GM08714 (cell line): ENCODE measurements at regions not wholly inside any gene's neighbourhood (a gene's known extent, or its start where the extent isn't known, plus 50 kb on each side); places are given as distances from the start of the nearest gene placed in this dataset.

Experiments used
- H3K4me3 ChIP-seq: fragments of 200-500 bp; sonication (Bioruptor generic); 2 replicates; pipeline ENCODE4 v1.5.1; 2014; ENCODE audit warnings: mild to moderate bottlenecking, low read length, inconsistent platforms
- ZNF274 ChIP-seq: IDR thresholded peaks from 2 replicates; pipeline ENCODE4 v1.6.1; 2012; ENCODE audit warnings: mild to moderate bottlenecking, low read depth, low read length

DNA sequence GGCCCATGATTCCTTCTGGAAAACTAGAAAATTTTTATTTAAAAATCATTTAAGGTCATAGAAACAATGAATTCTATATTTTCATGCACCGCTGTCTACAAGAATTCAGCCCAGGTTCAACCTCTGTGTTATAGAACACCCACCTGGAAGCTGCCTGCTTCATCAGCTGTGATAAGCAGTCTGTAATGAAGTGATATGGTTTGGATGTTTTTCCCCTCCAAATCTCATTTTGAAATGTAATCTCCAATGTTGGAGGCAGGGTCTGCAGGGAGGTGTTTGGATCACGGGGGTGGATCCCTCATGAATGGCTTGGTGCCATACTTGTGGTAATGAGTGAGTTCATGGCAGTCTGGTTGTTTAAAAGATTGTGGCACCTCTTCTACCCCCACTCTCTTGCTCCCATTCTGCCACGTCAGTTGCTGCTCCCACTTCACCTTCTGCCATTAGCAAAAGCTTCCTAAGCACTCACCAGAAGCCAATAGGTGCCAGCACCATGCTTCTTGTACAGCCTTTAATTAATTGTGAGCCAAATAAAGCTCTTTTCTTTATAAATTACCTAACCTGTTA is 55.6 kb downstream of the MRPL32 start:
- no peak overlapping the region for H3K4me3 ChIP-seq
- TF ChIP-seq ZNF274: no peak

DNA sequence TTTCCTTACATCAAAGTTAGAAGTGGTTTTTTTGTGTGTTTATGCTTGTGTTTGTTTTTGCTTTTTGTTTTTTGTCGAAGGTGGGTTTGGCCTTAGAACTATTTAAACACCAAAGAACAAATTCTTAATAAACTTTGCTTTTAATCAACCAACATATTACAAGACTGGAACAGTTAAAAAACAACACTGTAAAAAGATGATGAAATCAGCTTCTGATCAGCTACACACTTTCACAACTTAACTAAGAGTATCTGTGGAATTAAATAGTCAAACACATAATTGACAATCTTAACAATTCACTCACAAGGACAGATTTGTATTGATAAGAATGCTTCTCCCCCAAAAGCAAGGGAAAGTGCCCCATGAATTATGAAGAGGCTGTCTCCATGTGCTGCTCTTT is 58.8 kb downstream of the MRPL32 start:
- TF ChIP-seq ZNF274: no peak
- H3K4me3 ChIP-seq: no peak overlapping the region

DNA sequence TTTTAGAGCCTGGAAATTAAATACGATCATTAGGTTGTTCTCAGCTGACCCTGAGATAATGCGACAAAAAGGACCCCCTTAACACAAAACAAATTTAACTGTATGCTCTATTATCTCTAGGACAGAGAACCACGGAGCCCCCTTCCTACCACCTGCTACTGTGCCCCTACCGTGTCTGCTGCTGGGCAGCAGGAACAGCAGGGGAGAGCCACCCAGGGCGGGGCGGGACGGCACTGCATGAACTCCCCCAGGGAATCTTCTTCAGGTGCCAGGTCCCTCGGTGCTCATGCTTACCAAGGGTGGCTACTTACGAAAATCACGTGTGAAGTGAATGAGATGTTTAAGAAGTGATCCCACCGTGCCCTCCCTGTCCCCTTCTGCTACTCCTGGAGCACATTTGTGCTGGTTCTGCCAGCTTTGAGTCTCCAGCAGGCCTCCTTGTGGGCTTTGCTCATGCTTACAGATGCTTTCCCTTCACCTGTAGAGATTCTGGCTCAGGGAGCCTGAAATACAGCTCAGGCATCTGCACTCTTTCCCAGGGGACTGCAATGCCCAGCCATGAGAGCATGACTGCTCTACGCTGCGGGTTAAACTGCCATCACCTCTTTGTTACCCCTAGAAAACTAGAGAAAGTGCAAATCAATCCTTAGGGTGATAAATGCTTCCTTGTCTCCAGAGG is 59.9 kb downstream of the MRPL32 start:
- TF ChIP-seq ZNF274: no peak

DNA sequence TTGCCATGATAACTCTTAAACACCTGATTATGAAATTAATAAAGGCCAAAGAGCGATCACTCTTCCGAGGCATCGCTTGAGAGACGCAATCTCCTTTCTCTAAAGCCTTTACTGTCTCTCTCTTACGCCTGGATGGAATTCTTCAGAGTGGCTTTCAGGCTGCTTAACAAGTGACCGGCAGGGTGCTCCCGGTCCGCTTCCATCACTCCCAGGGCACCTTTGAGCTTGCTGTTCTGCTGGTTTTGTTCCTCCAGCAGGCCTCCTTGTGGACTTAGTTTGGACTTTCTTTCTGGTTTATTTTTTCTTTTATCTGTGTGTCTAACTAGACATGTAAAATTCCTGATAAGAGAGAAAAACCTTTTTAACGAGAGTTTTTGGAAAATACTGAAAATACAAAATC is 60.9 kb downstream of the MRPL32 start:
- H3K4me3 ChIP-seq: no peak overlapping the region
- TF ChIP-seq ZNF274: no peak

More for the DNA sequence above, 59.9 kb downstream of the MRPL32 start:
- no peak overlapping the region for H3K4me3 ChIP-seq

DNA sequence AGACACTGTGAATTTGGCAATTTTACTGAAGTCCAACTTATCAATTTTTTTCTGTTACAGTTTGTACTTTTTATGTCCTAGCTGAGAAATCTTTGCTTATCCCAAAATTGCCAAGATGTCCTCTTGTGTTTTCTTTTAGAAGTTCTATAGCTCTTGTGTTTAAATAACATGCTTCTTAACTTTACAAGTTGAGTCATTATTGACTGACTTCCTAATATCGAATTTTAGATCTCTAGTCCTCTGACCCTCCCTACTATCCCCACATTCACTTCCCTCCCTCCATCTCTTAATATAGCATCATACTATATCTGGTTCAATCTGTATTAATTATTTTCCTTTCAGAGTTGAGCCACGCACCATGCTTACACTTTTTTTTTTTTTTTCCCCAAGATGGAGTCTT is 61.9 kb downstream of the MRPL32 start:
- no peak for TF ChIP-seq ZNF274

DNA sequence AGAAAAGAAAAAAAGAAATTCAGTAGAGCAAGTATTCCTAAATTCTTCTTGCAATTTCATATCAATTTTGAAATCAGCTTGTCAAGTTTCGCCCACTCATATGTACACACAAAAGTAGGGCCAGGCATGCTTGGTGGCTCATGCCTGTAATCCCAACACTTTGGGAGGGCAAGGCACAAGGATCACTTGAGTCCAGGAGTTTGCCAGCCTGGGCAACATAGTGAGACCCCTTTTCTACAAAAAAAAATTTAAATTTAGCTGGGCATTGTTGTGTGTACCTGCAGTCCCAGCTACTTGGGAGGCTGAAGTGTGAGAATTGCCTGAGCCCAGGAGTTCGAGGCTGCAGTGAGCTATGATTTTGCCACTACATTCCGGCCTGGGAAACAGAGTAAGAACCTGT is 65.4 kb downstream of the MRPL32 start:
- H3K4me3 ChIP-seq: no peak overlapping the region
- TF ChIP-seq ZNF274: no peak

More for the DNA sequence above, 61.9 kb downstream of the MRPL32 start:
- H3K4me3 ChIP-seq: no peak overlapping the region

DNA sequence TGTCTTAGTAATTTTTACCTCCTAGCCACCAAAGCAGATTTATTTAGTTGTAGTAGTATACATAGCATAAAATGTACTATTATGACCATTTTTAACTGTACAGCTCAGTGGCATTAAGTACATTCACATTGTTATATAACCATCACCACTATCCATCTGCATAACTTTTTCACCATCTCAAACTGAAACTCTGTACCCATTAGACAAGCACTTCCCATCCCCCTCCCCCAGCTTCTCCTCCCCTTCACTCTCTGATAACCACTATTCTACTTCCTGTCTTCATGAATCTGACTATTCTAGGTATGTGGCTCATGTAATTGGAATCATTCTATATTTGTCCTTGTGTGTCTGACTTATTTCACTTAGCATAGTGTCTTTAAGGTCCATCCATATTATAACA is 71.9 kb downstream of the MRPL32 start:
- H3K4me3 ChIP-seq: no peak overlapping the region
- TF ChIP-seq ZNF274: no peak

DNA sequence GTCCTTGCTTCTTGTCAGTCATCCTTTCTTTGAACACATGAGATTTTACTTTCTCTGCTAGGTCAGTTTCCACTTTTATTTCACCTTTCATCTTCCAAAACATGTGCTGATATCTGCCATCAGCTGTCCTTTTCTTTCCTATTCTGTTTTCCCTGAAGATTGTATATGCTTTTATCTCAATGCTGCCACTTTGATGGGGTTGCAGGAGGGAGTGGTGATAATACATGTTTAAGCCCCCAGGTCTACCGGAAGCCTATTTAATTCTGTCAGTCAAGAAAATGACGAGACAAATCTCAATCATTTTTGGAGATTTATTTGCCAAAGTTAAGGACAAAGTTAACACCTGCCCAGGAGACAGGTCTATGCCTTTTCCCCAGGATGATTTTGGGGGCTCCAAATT is 73.8 kb downstream of the MRPL32 start:
- no peak overlapping the region for H3K4me3 ChIP-seq
- TF ChIP-seq ZNF274: no peak

DNA sequence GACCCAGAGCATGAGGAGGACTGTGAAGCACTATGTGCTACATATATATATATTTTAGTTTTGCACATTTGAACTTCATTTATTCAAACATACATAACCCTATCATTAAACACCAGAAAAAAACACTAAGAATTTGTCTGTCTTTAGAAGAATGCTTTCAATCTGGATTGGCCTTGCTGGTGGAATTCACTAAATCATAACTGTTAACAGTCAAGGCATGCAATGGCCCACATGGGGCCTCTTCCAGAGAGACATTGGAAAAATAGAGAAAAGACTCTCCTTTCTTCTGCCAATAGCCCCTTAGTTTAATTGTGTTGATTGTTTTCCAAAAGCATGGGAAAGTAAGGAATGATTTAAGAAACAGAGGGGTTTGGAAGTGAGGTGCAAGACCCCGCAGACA is 77.9 kb downstream of the MRPL32 start:
- TF ChIP-seq ZNF274: no peak
- no peak overlapping the region for H3K4me3 ChIP-seq

DNA sequence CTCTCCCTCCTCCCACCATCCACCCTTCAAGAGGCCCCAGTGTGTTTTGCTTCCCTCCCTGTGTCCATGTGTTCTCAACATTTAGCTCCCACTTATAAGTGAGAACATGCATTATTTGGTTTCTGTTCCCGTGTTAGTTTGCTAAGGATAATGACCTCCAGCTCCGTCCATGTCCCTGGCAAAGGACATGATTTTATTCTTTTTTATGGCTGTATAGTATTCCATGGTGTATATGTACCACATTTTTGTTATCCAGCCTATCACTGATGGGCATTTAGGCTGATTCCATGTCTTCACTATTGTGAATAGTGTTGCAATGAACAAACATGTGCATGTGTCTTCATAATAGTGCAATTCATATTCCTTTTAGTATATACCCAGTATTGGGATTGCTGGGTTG is 79.7 kb downstream of the MRPL32 start:
- no peak overlapping the region for H3K4me3 ChIP-seq
- TF ChIP-seq ZNF274: no peak

DNA sequence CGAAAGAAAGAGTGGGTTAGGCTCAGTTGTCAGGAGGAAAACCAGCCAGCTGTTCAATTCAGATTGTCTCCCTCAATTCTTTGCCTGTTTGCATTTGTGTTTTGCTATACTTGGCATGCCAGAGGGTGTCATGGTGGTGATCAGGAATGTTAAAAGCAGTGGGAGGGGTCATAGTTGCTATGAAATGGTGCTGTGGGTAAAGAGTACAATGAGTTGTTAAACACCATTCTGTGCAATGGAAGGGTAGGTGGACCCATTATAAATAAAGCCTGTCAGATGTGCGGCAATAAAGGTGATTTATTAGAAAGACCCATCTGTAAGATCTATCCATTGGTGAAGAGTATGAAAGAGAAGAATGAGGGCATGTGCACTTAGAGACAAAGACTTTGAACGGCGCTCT is 82.2 kb downstream of the MRPL32 start:
- H3K4me3 ChIP-seq: no peak overlapping the region
- TF ChIP-seq ZNF274: no peak

DNA sequence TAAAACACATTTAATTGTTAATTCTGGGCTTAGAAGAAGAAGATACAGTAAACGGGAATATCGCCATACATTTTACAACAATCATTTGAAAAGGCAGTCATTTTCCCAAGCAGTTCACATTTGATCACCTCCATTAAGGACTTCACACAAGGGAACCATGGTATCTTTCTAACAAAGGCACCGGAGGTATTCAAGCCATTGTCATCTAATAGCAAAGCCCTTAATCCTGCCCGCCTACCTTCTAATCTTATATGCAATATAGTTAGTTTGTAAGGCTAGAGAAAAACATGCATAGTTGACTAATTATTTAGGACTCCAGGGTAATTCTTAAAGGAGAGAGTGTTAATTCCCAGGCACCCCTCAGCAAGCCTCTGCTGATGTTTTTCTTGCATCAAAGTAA is 83.1 kb downstream of the MRPL32 start:
- no peak for TF ChIP-seq ZNF274
- H3K4me3 ChIP-seq: no peak overlapping the region

DNA sequence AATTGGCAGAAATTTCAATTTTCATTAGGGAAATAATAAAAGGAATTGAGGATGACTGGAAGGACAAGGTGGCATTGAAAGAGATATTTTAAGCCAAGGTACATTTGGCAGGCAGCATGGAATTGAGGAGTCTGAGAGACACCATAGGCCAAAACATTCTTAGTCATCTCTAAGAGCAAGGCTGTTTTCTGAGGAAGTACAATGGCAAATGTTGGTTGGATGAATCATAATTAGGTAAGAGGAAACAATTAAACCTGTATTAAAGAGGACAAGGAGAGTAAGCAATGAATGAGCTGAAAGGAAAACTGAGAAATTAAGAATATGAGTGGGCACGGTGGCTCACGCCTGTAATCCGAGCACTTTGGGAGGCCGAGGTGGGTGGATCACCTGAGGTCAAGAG is 86.3 kb downstream of the MRPL32 start:
- no peak for TF ChIP-seq ZNF274
- H3K4me3 ChIP-seq: no peak overlapping the region

DNA sequence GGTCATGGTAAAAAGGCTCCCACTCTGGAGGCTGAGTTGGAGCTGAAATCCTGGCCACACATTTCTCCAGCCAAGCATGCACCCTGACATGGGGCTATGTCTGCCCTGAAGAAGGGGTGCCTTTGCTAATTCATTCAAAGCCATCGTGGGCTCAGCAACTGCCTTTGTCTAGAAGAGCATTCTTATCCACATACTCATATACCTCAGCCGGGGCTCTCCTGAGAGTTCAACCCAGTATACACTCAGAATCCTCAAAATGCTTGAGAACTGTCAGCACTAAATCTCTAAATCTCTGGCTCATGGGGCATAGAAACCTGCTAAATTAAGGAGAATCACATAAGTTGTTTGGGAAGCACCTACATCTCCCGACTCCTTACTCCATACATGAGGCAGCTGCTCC is 89.3 kb downstream of the MRPL32 start:
- TF ChIP-seq ZNF274: no peak
- no peak overlapping the region for H3K4me3 ChIP-seq

DNA sequence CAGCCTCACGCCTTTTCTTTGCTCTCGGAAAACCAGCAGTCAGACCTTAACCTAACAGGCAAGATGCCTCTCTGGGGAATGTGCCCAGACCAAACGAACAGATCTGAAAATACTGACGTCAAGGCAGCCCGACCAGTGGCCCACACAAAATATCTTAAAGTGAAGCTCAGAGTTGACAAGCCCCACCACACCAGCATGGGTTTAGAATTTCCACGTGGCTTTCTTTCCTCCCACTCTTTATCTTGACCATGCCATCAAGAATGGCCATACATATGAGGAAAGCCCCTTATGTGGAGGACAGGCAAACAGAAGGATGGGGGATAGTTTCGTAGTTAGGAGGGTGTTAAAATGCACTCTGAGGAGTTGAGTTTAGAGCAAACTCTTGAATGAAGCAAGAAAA is 89.8 kb downstream of the MRPL32 start:
- no peak for TF ChIP-seq ZNF274
- no peak overlapping the region for H3K4me3 ChIP-seq

DNA sequence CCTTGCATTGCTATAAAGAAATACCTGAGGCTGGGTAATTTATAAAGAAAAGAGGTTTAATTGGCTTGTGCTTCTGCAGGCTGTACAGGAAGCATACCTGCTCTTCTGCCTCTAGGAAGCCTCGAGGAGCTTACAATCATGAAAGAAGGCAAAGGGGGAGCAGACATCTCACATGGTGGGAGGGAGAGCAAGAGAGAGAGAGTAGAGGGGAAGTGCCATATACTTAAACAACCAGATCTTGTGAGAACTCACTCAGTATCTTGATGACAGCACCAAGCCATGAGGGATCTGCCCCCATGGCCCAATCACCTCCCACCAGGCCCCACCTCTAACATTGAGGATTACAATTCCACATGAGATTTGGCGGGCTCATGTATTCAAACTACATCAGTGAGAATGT is 79.1 kb upstream of the HECW1 start:
- H3K4me3 ChIP-seq: no peak overlapping the region
- TF ChIP-seq ZNF274: no peak
